LNCaP clone FGC (cell line): ENCODE measurements at regions not wholly inside any gene's neighbourhood (a gene's known extent, or its start where the extent isn't known, plus 50 kb on each side); places are given as distances from the start of the nearest gene placed in this dataset.

Experiments used
- DNase-seq: peaks from one replicate; pipeline ENCODE4 v3.0.0-alpha.2; 2011; ENCODE audit warnings: low read depth
- H3K4me3 ChIP-seq: 2 replicates; pipeline ENCODE4 v1.5.1; 2011; ENCODE audit warnings: mild to moderate bottlenecking, low read depth, low read length, control low read depth
- TF ChIP-seq, protein P1 (sequence below): IDR thresholded peaks from 2 replicates; pipeline ENCODE4 v1.5.1; 2012; ENCODE audit warnings: mild to moderate bottlenecking; ENCODE audit not compliant: control insufficient read depth, insufficient read depth; ENCODE audit errors: extremely low read depth

DNA sequence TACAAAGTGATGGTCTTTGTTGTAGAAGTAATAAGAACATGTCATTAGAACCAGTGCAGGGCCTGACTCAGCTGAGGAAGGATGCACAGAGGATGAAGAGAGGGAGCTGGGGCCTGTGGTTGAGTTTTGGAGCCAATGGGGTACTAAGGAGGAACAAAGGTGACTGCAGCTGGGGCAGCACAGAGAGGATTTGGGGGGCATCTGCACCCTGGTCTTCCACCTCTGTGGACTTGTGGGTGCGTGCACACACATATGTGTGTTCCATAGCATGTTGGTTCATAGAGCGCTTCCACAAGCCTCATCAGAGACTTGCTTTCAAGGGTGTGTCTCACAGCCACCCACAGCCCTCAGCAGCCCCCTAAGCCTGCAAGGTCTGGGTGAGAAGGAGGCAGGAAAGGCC is 650.3 kb upstream of the MGMT start:
- H3K4me3 ChIP-seq, result no peak overlapping the region
- DNase-seq, result no peak
- TF ChIP-seq, protein P1, sequence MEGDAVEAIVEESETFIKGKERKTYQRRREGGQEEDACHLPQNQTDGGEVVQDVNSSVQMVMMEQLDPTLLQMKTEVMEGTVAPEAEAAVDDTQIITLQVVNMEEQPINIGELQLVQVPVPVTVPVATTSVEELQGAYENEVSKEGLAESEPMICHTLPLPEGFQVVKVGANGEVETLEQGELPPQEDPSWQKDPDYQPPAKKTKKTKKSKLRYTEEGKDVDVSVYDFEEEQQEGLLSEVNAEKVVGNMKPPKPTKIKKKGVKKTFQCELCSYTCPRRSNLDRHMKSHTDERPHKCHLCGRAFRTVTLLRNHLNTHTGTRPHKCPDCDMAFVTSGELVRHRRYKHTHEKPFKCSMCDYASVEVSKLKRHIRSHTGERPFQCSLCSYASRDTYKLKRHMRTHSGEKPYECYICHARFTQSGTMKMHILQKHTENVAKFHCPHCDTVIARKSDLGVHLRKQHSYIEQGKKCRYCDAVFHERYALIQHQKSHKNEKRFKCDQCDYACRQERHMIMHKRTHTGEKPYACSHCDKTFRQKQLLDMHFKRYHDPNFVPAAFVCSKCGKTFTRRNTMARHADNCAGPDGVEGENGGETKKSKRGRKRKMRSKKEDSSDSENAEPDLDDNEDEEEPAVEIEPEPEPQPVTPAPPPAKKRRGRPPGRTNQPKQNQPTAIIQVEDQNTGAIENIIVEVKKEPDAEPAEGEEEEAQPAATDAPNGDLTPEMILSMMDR, result no peak

DNA sequence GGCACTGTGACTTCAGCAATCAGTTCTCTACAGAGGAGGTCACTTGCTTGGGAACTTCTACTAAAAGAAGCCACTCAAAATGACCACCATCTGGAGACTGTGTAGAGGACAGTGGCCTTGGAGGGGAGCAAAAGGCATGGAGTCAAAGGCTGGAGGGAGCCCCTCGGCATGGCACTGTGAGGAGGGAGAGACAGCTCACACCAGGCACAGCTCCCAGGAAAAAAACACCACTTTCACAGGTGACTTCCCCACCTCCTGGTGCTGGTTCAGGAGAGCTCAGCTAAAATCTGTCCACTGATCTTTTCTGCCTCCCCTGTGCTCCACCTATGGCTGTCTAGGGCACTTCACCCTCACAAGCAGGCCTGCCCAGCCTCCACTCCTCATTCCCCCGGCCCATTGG is 649.4 kb upstream of the MGMT start:
- no peak for DNase-seq
- TF ChIP-seq, protein P1, result no peak
- H3K4me3 ChIP-seq, result no peak overlapping the region

DNA sequence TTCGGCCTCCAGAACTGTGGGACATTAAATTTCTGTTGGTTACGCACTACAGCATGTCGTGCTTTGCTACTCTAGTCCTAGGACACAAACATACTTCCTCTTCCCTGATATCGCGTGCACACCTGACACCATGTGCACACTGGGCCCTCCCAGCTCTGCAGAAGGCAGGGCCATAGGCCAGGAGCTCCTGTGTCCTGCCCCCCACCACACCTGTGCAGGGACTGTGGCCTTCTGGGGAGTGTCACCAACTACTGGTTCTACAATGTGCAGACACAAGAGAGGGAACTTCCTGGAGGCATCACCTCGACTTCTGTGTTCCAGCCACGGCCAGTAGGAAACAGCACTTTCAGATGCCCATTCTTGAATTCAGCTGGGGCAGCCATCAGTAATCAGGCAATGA is 646.4 kb upstream of the MGMT start:
- no peak for DNase-seq
- TF ChIP-seq, protein P1, result no peak
- no peak overlapping the region for H3K4me3 ChIP-seq

DNA sequence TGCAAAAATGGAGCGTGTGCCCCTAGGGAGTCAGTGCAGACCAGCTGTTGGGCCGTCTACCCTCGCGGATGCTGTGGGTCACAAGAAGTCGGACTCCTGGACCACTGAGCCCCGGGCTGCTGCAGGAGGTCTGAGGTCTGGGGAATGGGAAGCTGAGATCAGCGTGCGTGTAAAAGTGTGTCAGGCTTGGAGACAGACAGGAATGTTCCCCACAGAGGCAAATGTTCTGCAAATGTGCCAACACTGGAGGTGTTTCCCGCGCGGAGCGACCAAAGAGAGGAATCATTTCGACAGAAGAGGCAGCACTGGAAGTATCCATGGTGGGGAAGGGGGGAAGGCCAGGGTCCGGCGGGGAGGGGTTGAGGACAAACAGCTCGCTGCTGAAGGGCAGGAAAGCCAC is 643.8 kb upstream of the MGMT start:
- DNase-seq, result no peak
- TF ChIP-seq, protein P1, result no peak
- H3K4me3 ChIP-seq, result no peak overlapping the region

DNA sequence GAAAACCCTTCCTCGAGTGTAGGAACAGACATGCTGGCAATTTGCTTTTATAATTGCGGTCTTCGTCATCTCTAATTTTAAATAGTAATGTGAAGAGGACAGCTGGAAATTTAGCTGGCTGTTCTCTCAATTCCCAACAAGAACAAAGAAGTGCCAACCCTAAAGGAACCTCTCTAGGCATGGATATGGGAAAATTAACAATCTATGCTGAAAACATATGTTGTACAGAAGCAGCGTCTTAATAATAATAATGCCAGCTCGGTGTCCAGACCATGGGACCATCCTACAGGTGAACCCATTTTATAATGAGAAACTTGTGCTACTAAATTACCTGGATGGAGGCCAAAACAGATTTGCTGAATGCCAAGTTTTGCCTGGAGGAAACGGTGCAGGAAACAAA is 641.4 kb upstream of the MGMT start:
- TF ChIP-seq, protein P1, result no peak
- DNase-seq, result peak; percentile 11
- H3K4me3 ChIP-seq, result no peak overlapping the region

DNA sequence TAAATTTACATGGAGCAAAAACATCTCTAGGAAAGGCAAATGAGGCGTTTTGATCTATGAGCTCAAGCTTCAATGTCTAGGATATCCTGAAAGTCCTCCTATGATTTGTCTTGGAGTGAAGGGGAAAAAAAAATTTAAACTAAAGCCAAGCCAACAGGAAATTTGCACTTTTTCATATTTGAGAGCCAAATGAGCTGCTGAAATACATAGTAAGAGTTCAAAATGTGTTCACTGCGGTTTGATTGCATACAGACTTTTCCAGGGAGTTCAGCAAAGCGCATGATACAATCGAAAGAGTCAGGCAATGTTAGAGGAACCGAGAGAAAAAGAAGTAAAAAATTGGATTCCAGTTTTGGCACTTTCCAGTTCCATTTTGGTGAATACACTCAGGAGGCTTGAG is 633.4 kb upstream of the MGMT start:
- no peak for DNase-seq
- H3K4me3 ChIP-seq, result no peak overlapping the region
- TF ChIP-seq, protein P1, result no peak

DNA sequence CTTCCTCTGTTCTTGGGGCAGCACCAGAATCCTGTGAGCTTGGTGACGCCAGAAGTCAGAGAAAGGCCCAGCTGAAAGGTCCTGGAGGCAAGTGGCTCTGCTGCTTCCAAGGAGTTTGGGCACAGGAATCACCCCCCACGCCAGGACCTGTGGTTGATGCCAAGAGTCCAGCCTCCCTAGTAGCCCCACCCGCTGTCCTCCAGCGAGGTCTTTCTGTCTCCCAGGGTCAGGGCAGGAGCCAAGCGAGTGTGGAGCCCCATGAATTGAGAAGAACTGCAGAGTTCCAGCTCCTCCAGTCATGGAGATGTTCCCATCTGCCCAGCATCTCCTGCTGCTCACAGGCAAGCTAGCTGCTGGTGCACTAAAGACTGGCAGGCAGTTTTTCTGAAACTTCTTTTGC is 631.7 kb upstream of the MGMT start:
- TF ChIP-seq, protein P1, result no peak
- no peak for DNase-seq
- H3K4me3 ChIP-seq, result no peak overlapping the region
